PC-9 (cell line): ENCODE measurements at regions not wholly inside any gene's neighbourhood (a gene's known extent, or its start where the extent isn't known, plus 50 kb on each side); places are given as distances from the start of the nearest gene placed in this dataset.

Source experiments
- BruUV-seq: library from RNA; stranded (reverse); fragments of 400-500 nt; replicated peaks from 2 replicates; lab custom pipeline; 2021; lab: Mats Ljungman, UMichigan
- CTCF ChIA-PET: fragments of 300-600 bp; sonication (Branson Sonifier 250); formaldehyde crosslinking; loops from one replicate; lab custom pipeline; 2022; ENCODE audit warnings: antibody characterized with exemption; lab: Charles Lee
- POLR2A ChIA-PET: fragments of 300-600 bp; sonication (Branson Sonifier 250); formaldehyde crosslinking; loops from one replicate; lab custom pipeline; 2022; ENCODE audit warnings: antibody characterized with exemption; ENCODE audit not compliant: unreplicated experiment; lab: Charles Lee
- DNase-seq, 2 experiments: peaks; one replicate each; pipeline versions ENCODE4 v3.0.0 to v3.0.0-alpha.2; 2015 to 2022; ENCODE audit warnings: mixed read lengths in 1 of 2
- H2AFZ ChIP-seq: fragments of 200-600 bp; sonication (generic); 2 replicates; pipeline ENCODE4 v1.8.1; 2017; ENCODE audit warnings: antibody characterized with exemption
- H3F3A ChIP-seq: fragments of 200-600 bp; sonication (generic); 2 replicates; pipeline ENCODE4 v1.8.1; 2017; ENCODE audit warnings: antibody characterized with exemption, mild to moderate bottlenecking, low read depth; ENCODE audit not compliant: insufficient read depth
- H3K27ac ChIP-seq: fragments of 200-600 bp; sonication (generic); 2 replicates; pipeline ENCODE4 v1.6.1; 2016; ENCODE audit warnings: mixed run types
- H3K27me3 ChIP-seq: fragments of 200-600 bp; sonication (generic); 2 replicates; pipeline ENCODE4 v1.6.1; 2016; ENCODE audit warnings: low read depth, mixed run types; ENCODE audit not compliant: insufficient read depth
- H3K36me3 ChIP-seq: fragments of 200-600 bp; sonication (generic); 2 replicates; pipeline ENCODE4 v1.6.1; 2016; ENCODE audit warnings: low read depth, mixed run types
- H3K4me1 ChIP-seq: fragments of 200-600 bp; sonication (generic); replicated peaks from 2 replicates; pipeline ENCODE4 v1.6.1; 2016; ENCODE audit warnings: mixed run types; ENCODE audit not compliant: insufficient read depth
- H3K4me2 ChIP-seq: fragments of 200-600 bp; sonication (generic); 2 replicates; pipeline ENCODE4 v1.6.1; 2017; ENCODE audit warnings: mixed run types
- H3K4me3 ChIP-seq: fragments of 200-600 bp; sonication (generic); 2 replicates; pipeline ENCODE4 v1.6.1; 2016; ENCODE audit warnings: mixed run types
- H3K79me2 ChIP-seq: fragments of 200-600 bp; sonication (generic); 2 replicates; pipeline ENCODE4 v1.6.1; 2017; ENCODE audit warnings: low read depth, mixed run types
- H3K9me2 ChIP-seq: fragments of 200-600 bp; sonication (generic); 2 replicates; pipeline ENCODE4 v1.8.1; 2017; ENCODE audit warnings: mild to moderate bottlenecking; ENCODE audit not compliant: insufficient read depth
- H3K9me3 ChIP-seq: fragments of 200-600 bp; sonication (generic); 2 replicates; pipeline ENCODE4 v1.8.1; 2016; ENCODE audit warnings: low read depth; ENCODE audit not compliant: insufficient read depth
- H4K20me1 ChIP-seq: fragments of 200-600 bp; sonication (generic); 2 replicates; pipeline ENCODE4 v1.8.1; 2017; ENCODE audit not compliant: insufficient read depth
- CTCF ChIP-seq: fragments of 200-600 bp; sonication (generic); conservative IDR thresholded peaks from 2 replicates; pipeline ENCODE4 v1.6.1; 2017; ENCODE audit warnings: mixed run types, antibody characterized with exemption, mild to moderate bottlenecking, moderate library complexity
- EZH2 ChIP-seq: fragments of 200-600 bp; sonication (generic); IDR thresholded peaks from 2 replicates; pipeline ENCODE4 v1.8.0; 2017; ENCODE audit warnings: antibody characterized with exemption, low read depth
- intact Hi-C: fragments of 100-400 bp; cut with micrococcal nuclease; formaldehyde crosslinking; loops from one replicate; pipeline ENCODE4 v1.10.0; 2022; ENCODE audit not compliant: unreplicated experiment

GRCh38 chr14:29352706-29353080, 575.0 kb downstream of the PRKD1 start:
- Histone ChIP-seq H3K4me3 (no peak overlapping the region), H3K27me3 (no peaks in the 10 kb centered on the region), H3K9me3 (no peaks in the 10 kb centered on the region), H3F3A (no peaks in the 10 kb centered on the region), H3K4me1 (no peaks in the 10 kb centered on the region), H3K36me3 (no peaks in the 10 kb centered on the region), H2AFZ (no peak overlapping the region), H4K20me1 (no peaks in the 10 kb centered on the region), H3K79me2 (no peaks in the 10 kb centered on the region), H3K27ac (no peak overlapping the region), H3K9me2 (no peaks in the 10 kb centered on the region), H3K4me2 (no peak overlapping the region)
- intact Hi-C loops: no loop called here
- no TSS peak for BruUV-seq
- TF ChIP-seq CTCF: no peak
- TF ChIP-seq EZH2: no peak
- POLR2A ChIA-PET: no interaction called here
- DNase-seq: no peak
- CTCF ChIA-PET: no interaction called here

DNA sequence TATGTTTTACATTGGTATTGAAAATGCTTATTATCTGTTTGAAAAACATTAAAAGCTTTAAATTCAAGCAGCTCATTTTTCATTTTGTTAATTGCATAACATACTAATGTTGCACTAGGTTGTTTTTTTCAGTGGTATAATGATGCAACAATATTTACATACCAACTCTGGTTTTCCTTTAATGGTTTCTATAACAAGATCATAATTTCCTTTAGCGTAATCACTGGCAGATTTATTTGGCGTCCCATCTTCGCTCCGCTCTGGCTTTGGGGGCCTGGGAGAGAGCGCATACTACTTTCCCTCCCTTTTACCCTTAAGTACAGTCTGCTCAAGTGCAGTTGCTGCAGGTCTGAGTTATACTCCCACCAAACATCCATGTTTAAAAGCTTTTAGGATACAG, 574.1 kb downstream of the PRKD1 start:
- no peak overlapping the region for H3K27ac ChIP-seq
- H3K27me3 ChIP-seq: no peaks in the 10 kb centered on the region
- H3K36me3 ChIP-seq: no peaks in the 10 kb centered on the region
- H3K4me2 ChIP-seq: no peak overlapping the region
- no peaks in the 10 kb centered on the region for H3K79me2 ChIP-seq
- POLR2A ChIA-PET: no interaction called here
- no TSS peak for BruUV-seq
- intact Hi-C loops: no loop called here
- CTCF ChIA-PET: no interaction called here
- TF ChIP-seq EZH2 (no peak), CTCF (no peak)
- H3K4me1 ChIP-seq: no peaks in the 10 kb centered on the region
- no peaks in the 10 kb centered on the region for H3K9me2 ChIP-seq
- no peaks in the 10 kb centered on the region for H3F3A ChIP-seq
- DNase-seq: no peak
- no peak overlapping the region for H2AFZ ChIP-seq
- no peaks in the 10 kb centered on the region for H3K9me3 ChIP-seq
- H4K20me1 ChIP-seq: no peaks in the 10 kb centered on the region
- no peak overlapping the region for H3K4me3 ChIP-seq

- no peak overlapping the region for H3K4me2 ChIP-seq
- POLR2A ChIA-PET: no interaction called here
- H3K4me3 ChIP-seq: no peak overlapping the region
- H3F3A ChIP-seq: no peaks in the 10 kb centered on the region
- no peaks in the 10 kb centered on the region for H3K27me3 ChIP-seq
- TF ChIP-seq EZH2: no peak
- no peak for TF ChIP-seq CTCF
- H3K4me1 ChIP-seq: no peaks in the 10 kb centered on the region
- DNase-seq: no peak
- H3K9me3 ChIP-seq: no peaks in the 10 kb centered on the region
- no peak overlapping the region for H2AFZ ChIP-seq
- H3K36me3 ChIP-seq: no peaks in the 10 kb centered on the region
- H3K27ac ChIP-seq: no peak overlapping the region
- intact Hi-C loops: no loop called here
- no peaks in the 10 kb centered on the region for H4K20me1 ChIP-seq
- no peaks in the 10 kb centered on the region for H3K79me2 ChIP-seq
- H3K9me2 ChIP-seq: no peaks in the 10 kb centered on the region
- BruUV-seq: no TSS peak
- CTCF ChIA-PET: no interaction called here
Observed at GRCh38 chr14:29354486-29354885, 573.2 kb downstream of the PRKD1 start.
